K562 (cell line): ENCODE measurements at regions not wholly inside any gene's neighbourhood (a gene's known extent, or its start where the extent isn't known, plus 50 kb on each side); places are given as distances from the start of the nearest gene placed in this dataset.

ENCODE experiments used
- ATAC-seq: fragments of 200-7000 bp; cut with Tn5 transposase; 3 replicates; pipeline ENCODE4 v1.9.1; 2020; ENCODE audit warnings: moderate library complexity
- BruUV-seq: library from RNA; stranded (reverse); fragments of 400-500 nt; replicated peaks from 2 replicates; lab custom pipeline; 2021; lab: Mats Ljungman, UMichigan
- CTCF ChIA-PET: fragments of 300-600 bp; formaldehyde crosslinking; extraction: SDS; loops from one replicate; lab custom pipeline; 2021; ENCODE audit warnings: low intra/inter-chr PET ratio; lab: Yijun Ruan, JAX
- POLR2A ChIA-PET: fragments of 300-600, 350-650 bp; sonication (Branson Sonifier 250); formaldehyde crosslinking; extraction: SDS; loops from one replicate; lab custom pipeline; 2021; ENCODE audit warnings: antibody characterized with exemption, inconsistent platforms; lab: Yijun Ruan, JAX
- DNase-seq, 4 experiments: peaks; one replicate each; pipeline versions ENCODE4 v3.0.0 to v3.0.0-alpha.2; 2011 to 2018; ENCODE audit warnings: low spot score in 3 of 4, mixed read lengths in 3 of 4; ENCODE audit errors: extremely low read depth in 1 of 4
- FAIRE-seq: peaks from 2 replicates; lab custom pipeline; 2011; peaks lifted over from hg19 to GRCh38; lab: Jason Lieb, UNC
- H2AFZ ChIP-seq: 2 replicates; pipeline ENCODE4 v1.6.0; 2011; ENCODE audit warnings: low read depth, low read length, control low read depth, inconsistent platforms
- H3K27ac ChIP-seq: fragments of 200-600 bp; 3 replicates; pipeline ENCODE4 v1.8.0; 2011; ENCODE audit warnings: low read depth, mild to moderate bottlenecking, control low read depth, inconsistent platforms, low read length, moderate library complexity, mixed read lengths; ENCODE audit errors: extremely low read depth
- H3K27me3 ChIP-seq, 2 experiments: fragments of 300-600 bp in 1 of 2; 2 replicates in 1 of 2; 3 replicates in 1 of 2; pipeline versions ENCODE4 v1.6.0 to v1.8.0; 2011; ENCODE audit warnings: inconsistent platforms in 2 of 2, low read length in 2 of 2, mild to moderate bottlenecking in 1 of 2, mixed read lengths in 1 of 2, moderate library complexity in 1 of 2; ENCODE audit not compliant: control insufficient read depth in 2 of 2, insufficient read depth in 2 of 2
- H3K36me3 ChIP-seq: fragments of 300-600 bp; 3 replicates; pipeline ENCODE4 v1.8.0; 2011; ENCODE audit warnings: mild to moderate bottlenecking, low read length, inconsistent platforms; ENCODE audit not compliant: control insufficient read depth, insufficient read depth
- H3K4me1 ChIP-seq, 2 experiments: fragments of 200-600 bp in 1 of 2; replicated peaks in 1 of 2; 2 replicates in 1 of 2; 3 replicates in 1 of 2; pipeline versions ENCODE4 v1.5.1 to v1.8.0; 2011; ENCODE audit warnings: inconsistent platforms in 2 of 2, low read length in 2 of 2, mild to moderate bottlenecking in 1 of 2, mixed read lengths in 1 of 2, moderate library complexity in 1 of 2; ENCODE audit not compliant: control insufficient read depth in 2 of 2, insufficient read depth in 2 of 2
- H3K4me2 ChIP-seq: 2 replicates; pipeline ENCODE4 v1.6.1; 2011; ENCODE audit warnings: low read length, control low read depth, inconsistent platforms, mixed read lengths; ENCODE audit not compliant: insufficient read depth
- H3K4me3 ChIP-seq: fragments of 200-600 bp; sonication (generic), shearing (Covaris generic); 2 replicates; pipeline ENCODE4 v1.5.1; 2016; ENCODE audit warnings: control low read depth, inconsistent platforms
- H3K79me2 ChIP-seq: fragments of 200-600 bp; 3 replicates; pipeline ENCODE4 v1.8.0; 2011; ENCODE audit warnings: low read length, inconsistent platforms; ENCODE audit not compliant: control insufficient read depth, insufficient read depth
- H3K9ac ChIP-seq, 2 experiments: 2 replicates each; pipeline versions ENCODE4 v1.6.0 to v1.6.1; 2011; ENCODE audit warnings: low read depth in 2 of 2, low read length in 2 of 2, control low read depth in 1 of 2, inconsistent platforms in 1 of 2, mild to moderate bottlenecking in 1 of 2, mixed read lengths in 1 of 2; ENCODE audit not compliant: insufficient read depth in 1 of 2
- H3K9me1 ChIP-seq: one replicate; pipeline ENCODE4 v1.6.0; 2011; ENCODE audit warnings: inconsistent platforms, mild to moderate bottlenecking, low read length, moderate library complexity; ENCODE audit not compliant: control insufficient read depth, insufficient read depth
- H3K9me3 ChIP-seq: replicated peaks from 2 replicates; pipeline ENCODE4 v1.5.1; 2011; ENCODE audit warnings: low read depth, low read length, inconsistent platforms; ENCODE audit not compliant: control insufficient read depth, insufficient read depth
- H4K20me1 ChIP-seq: replicated peaks from 2 replicates; pipeline ENCODE4 v1.6.1; 2011; ENCODE audit warnings: low read length, inconsistent platforms, mixed read lengths; ENCODE audit not compliant: control insufficient read depth, insufficient read depth
- BACH1 ChIP-seq: fragments of 200-800 bp; sonication (Bioruptor generic); IDR thresholded peaks from 2 replicates; pipeline ENCODE4 v1.6.1; 2016; ENCODE audit warnings: missing genetic modification characterization, missing compliant biosample characterization
- BHLHE40 ChIP-seq: IDR thresholded peaks from 2 replicates; pipeline ENCODE4 v1.6.1; 2011; ENCODE audit warnings: low read length, improper control_type of control experiment
- CBFB ChIP-seq: sonication (generic); formaldehyde crosslinking; IDR thresholded peaks from 2 replicates; pipeline ENCODE4 v1.4.0; 2020; ENCODE audit warnings: mild to moderate bottlenecking, missing genetic modification reagents
- HMG20B ChIP-seq: fragments of 250-450 bp; sonication (Bioruptor Pico); IDR thresholded peaks from 2 replicates; pipeline ENCODE4 v1.5.0; 2021; ENCODE audit warnings: mild to moderate bottlenecking
- NR4A1 ChIP-seq, 2 experiments: fragments of 250-450 bp in 1 of 2; fragments of 450-650 bp in 1 of 2; sonication (Bioruptor Pico) in 1 of 2; IDR thresholded peaks; 2 replicates each; pipeline versions ENCODE4 v1.4.0 to v1.6.1; 2016 to 2020; ENCODE audit warnings: mild to moderate bottlenecking in 2 of 2, missing compliant biosample characterization in 1 of 2, missing genetic modification characterization in 1 of 2, moderate library complexity in 1 of 2
- RBM17 ChIP-seq: fragments of 200-400 bp; formaldehyde crosslinking; IDR thresholded peaks from 2 replicates; pipeline ENCODE4 v1.6.1; 2017; ENCODE audit warnings: low read depth, mild to moderate bottlenecking, low read length, borderline replicate concordance
- ZEB2 ChIP-seq: fragments of 450-650 bp; IDR thresholded peaks from 2 replicates; pipeline ENCODE4 v1.6.1; 2016
- ZNF79 ChIP-seq: fragments of 250-450 bp; sonication (Bioruptor Pico); IDR thresholded peaks from 2 replicates; pipeline ENCODE4 v1.4.0; 2020; ENCODE audit warnings: low read depth, mild to moderate bottlenecking, moderate library complexity
- WGBS: fragments of 100-300 bp; shearing (Covaris generic); methylation state at CpG from one replicate; pipeline ENCODE4 v1.1.6; 2016; ENCODE audit warnings: low coverage, mixed read lengths; ENCODE audit not compliant: insufficient coverage; ENCODE audit errors: missing lambda C conversion rate; 5-methylcytosine and 5-hydroxymethylcytosine counted together
- in situ Hi-C: fragments of 300-500 bp; cut with MboI; formaldehyde crosslinking; loops from 4 replicates; pipeline ENCODE4 v1.15.0; 2018; ENCODE audit warnings: inconsistent platforms, mixed read lengths
- intact Hi-C: fragments of 100-400 bp; cut with micrococcal nuclease; formaldehyde crosslinking; loops from 2 replicates; pipeline ENCODE4 v1.14.2; 2022
- TF ChIP-seq, protein P1 (sequence below): fragments of 250-450 bp; sonication (Bioruptor Pico); IDR thresholded peaks from 2 replicates; pipeline ENCODE4 v1.8.0; 2022; ENCODE audit warnings: moderate library complexity, mild to moderate bottlenecking, inconsistent platforms
- TF ChIP-seq, protein P2 (sequence below): fragments of 450-650 bp; IDR thresholded peaks from 2 replicates; pipeline ENCODE4 v1.6.1; 2017; ENCODE audit warnings: antibody characterized with exemption
- TF ChIP-seq, protein P3 (sequence below): fragments of 200-800 bp; sonication (Bioruptor generic); IDR thresholded peaks from 2 replicates; pipeline ENCODE4 v1.6.1; 2016; ENCODE audit warnings: missing genetic modification characterization, missing compliant biosample characterization
- TF ChIP-seq, protein P4 (sequence below): sonication (generic); formaldehyde crosslinking; IDR thresholded peaks from 2 replicates; pipeline ENCODE4 v1.8.1; 2023; ENCODE audit warnings: mild to moderate bottlenecking, missing genetic modification reagents
- TF ChIP-seq, protein P5 (sequence below): sonication (generic); formaldehyde crosslinking; IDR thresholded peaks from 2 replicates; pipeline ENCODE4 v1.8.0; 2023; ENCODE audit warnings: mild to moderate bottlenecking, missing genetic modification reagents

DNA sequence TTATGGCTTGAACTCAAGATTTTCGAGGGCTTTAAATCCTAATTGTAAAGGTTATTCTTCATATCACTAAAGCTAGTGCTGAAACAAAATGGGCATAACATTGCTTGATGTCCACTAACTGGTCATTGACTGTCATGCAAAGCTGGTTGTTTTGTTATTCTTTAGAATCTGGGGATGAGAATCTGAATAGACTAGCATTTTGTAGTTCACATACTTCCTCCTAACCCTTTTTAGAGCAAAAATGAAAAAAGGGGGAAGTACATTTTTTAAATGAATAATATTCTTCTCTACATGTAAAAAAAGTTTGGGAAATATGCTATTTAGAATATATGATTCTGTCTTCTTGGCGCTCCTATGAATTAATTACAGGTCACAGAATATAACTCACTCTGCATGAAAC is 72.2 kb upstream of the HMCN1 start:
- Histone ChIP-seq H3K4me3 (no peak overlapping the region), H3K27ac (no peak overlapping the region), H3K4me2 (no peak overlapping the region), H3K9ac (no peak overlapping the region), H3K9me3 (no peaks in the 10 kb centered on the region), H3K9me1 (no peaks in the 10 kb centered on the region), H3K36me3 (no peaks in the 10 kb centered on the region), H3K79me2 (no peaks in the 10 kb centered on the region), H2AFZ (no peak overlapping the region), H4K20me1 (no peaks in the 10 kb centered on the region), H3K27me3 (peaks cover 0 to 10% of the 10 kb centered on the region in 2 experiments; a peak in 3 of 5 replicates), H3K4me1 (no peaks in the 10 kb centered on the region)
- in situ Hi-C loops (no loop called here), intact Hi-C loops (no loop called here)
- ChIA-PET POLR2A (interaction anchor here (1.1 kb wide), 1 partner anchor 9 kb away, joined by 3 read pairs; no protein-coding TSS in a partner anchor), CTCF (no interaction called here)
- no peak for DNase-seq
- WGBS, result 0% methylated on average over 2 of the region's 2 CpGs
- no peak for ATAC-seq
- FAIRE-seq, result no peak
- BruUV-seq, result no TSS peak
- TF ChIP-seq CBFB (CRISPR knock-in tag) (no peak), BACH1 (tag) (no peak), NR4A1 (CRISPR knock-in tag; IDR thresholded peaks at IDR 0.05) (no peak), NR4A1 (tag; IDR thresholded peaks at IDR 0.05) (no peak), ZEB2 (no peak), BHLHE40 (no peak), ZNF79 (CRISPR knock-in tag) (no peak), RBM17 (no peak), HMG20B (CRISPR knock-in tag) (no peak)
- TF ChIP-seq, protein P1, sequence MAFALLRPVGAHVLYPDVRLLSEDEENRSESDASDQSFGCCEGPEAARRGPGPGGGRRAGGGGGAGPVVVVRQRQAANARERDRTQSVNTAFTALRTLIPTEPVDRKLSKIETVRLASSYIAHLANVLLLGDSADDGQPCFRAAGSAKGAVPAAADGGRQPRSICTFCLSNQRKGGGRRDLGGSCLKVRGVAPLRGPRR (CRISPR knock-in tag), result no peak
- TF ChIP-seq, protein P2, sequence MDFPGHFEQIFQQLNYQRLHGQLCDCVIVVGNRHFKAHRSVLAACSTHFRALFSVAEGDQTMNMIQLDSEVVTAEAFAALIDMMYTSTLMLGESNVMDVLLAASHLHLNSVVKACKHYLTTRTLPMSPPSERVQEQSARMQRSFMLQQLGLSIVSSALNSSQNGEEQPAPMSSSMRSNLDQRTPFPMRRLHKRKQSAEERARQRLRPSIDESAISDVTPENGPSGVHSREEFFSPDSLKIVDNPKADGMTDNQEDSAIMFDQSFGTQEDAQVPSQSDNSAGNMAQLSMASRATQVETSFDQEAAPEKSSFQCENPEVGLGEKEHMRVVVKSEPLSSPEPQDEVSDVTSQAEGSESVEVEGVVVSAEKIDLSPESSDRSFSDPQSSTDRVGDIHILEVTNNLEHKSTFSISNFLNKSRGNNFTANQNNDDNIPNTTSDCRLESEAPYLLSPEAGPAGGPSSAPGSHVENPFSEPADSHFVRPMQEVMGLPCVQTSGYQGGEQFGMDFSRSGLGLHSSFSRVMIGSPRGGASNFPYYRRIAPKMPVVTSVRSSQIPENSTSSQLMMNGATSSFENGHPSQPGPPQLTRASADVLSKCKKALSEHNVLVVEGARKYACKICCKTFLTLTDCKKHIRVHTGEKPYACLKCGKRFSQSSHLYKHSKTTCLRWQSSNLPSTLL, result no peak
- TF ChIP-seq, protein P3, sequence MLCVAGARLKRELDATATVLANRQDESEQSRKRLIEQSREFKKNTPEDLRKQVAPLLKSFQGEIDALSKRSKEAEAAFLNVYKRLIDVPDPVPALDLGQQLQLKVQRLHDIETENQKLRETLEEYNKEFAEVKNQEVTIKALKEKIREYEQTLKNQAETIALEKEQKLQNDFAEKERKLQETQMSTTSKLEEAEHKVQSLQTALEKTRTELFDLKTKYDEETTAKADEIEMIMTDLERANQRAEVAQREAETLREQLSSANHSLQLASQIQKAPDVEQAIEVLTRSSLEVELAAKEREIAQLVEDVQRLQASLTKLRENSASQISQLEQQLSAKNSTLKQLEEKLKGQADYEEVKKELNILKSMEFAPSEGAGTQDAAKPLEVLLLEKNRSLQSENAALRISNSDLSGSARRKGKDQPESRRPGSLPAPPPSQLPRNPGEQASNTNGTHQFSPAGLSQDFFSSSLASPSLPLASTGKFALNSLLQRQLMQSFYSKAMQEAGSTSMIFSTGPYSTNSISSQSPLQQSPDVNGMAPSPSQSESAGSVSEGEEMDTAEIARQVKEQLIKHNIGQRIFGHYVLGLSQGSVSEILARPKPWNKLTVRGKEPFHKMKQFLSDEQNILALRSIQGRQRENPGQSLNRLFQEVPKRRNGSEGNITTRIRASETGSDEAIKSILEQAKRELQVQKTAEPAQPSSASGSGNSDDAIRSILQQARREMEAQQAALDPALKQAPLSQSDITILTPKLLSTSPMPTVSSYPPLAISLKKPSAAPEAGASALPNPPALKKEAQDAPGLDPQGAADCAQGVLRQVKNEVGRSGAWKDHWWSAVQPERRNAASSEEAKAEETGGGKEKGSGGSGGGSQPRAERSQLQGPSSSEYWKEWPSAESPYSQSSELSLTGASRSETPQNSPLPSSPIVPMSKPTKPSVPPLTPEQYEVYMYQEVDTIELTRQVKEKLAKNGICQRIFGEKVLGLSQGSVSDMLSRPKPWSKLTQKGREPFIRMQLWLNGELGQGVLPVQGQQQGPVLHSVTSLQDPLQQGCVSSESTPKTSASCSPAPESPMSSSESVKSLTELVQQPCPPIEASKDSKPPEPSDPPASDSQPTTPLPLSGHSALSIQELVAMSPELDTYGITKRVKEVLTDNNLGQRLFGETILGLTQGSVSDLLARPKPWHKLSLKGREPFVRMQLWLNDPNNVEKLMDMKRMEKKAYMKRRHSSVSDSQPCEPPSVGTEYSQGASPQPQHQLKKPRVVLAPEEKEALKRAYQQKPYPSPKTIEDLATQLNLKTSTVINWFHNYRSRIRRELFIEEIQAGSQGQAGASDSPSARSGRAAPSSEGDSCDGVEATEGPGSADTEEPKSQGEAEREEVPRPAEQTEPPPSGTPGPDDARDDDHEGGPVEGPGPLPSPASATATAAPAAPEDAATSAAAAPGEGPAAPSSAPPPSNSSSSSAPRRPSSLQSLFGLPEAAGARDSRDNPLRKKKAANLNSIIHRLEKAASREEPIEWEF (CRISPR knock-in tag), result no peak
- TF ChIP-seq, protein P4, sequence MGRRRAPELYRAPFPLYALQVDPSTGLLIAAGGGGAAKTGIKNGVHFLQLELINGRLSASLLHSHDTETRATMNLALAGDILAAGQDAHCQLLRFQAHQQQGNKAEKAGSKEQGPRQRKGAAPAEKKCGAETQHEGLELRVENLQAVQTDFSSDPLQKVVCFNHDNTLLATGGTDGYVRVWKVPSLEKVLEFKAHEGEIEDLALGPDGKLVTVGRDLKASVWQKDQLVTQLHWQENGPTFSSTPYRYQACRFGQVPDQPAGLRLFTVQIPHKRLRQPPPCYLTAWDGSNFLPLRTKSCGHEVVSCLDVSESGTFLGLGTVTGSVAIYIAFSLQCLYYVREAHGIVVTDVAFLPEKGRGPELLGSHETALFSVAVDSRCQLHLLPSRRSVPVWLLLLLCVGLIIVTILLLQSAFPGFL (CRISPR knock-in tag), result no peak
- TF ChIP-seq, protein P5, sequence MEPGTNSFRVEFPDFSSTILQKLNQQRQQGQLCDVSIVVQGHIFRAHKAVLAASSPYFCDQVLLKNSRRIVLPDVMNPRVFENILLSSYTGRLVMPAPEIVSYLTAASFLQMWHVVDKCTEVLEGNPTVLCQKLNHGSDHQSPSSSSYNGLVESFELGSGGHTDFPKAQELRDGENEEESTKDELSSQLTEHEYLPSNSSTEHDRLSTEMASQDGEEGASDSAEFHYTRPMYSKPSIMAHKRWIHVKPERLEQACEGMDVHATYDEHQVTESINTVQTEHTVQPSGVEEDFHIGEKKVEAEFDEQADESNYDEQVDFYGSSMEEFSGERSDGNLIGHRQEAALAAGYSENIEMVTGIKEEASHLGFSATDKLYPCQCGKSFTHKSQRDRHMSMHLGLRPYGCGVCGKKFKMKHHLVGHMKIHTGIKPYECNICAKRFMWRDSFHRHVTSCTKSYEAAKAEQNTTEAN (CRISPR knock-in tag), result no peak
